Stimulated activated CD4-positive, alpha-beta T cell treated with anti-CD3 and anti-CD28 coated beads, Interleukin-2, amount 100 ng/mL, for 24 hours (primary cell): ENCODE measurements at regions not wholly inside any gene's neighbourhood (a gene's known extent, or its start where the extent isn't known, plus 50 kb on each side); places are given as distances from the start of the nearest gene placed in this dataset.
"Not testable (repeated sequence)": the region's sequence is repeated elsewhere in the genome, so short reads cannot be mapped to it uniquely, and the experiment has no call there.

ENCODE experiments used
- DNase-seq, 2 donors: peaks; one replicate each; pipeline ENCODE4 v3.0.0-alpha.2; 2020

DNA sequence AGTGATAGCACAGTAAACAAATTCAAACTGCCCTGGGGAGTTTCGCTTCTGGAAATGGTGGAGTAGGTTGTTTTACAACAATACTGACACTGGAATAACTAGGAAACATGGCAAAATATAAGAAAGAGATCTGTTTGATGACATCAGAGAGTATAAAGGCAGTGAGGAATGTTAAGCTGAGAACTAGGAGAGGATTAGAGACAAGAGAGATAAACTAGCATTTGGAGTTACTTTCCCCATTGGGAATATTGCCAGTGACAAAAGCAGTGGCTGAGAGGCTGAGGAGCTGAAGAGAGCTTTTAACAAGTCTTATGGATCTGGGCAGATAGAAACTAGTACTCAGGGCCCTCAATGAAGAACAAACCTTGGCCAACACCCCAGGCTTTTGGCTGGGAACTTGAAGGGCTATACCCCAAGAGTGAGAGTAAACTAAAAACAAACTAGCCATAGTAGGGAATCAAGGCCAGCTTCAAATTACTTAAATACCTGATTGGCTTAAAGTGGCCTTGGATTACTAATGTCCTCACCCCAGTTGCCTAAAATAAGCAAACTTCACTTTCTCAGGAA lies 280.4 kb downstream of the KLF13 start:
- no peak for DNase-seq

DNA sequence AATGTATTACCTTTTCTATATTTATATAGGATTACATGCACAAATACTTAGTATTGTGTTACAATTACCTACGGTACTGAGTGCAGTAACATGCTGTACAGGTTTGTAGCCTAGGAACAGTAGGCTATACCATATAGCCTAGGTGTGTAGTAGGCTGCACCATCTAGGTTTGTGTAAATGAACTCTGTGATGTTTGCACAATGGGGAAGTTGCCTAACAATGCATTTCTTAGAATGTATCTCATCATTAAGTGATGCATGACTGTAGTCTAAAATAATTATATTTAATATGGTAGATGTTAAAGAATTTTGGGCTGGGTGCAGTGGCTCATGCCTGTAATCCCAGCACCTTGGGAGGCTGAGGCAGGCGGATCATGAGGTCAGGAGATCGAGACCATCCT lies 281.0 kb downstream of the KLF13 start:
- no peak for DNase-seq

DNA sequence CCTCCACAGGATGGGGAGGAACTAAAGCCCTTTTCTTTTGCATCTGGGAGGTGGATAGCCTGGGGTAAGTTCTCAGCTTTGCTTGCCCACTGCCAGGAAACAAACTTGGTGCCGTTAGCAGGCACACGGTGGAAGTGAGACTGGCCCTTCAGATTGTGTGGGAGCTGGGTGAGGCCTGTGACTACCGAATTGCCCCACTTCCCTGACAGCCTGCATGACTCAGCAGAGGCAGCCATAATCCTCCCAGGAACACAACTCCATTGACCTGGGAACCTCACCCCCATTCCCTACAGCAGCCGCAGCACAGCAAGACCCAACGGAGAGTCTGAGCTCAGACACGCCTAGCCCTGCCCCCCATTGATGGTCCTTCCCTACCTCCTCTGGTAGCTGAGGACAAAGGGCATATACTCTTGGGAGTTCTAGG lies 282.6 kb downstream of the KLF13 start:
- no peak for DNase-seq

DNA sequence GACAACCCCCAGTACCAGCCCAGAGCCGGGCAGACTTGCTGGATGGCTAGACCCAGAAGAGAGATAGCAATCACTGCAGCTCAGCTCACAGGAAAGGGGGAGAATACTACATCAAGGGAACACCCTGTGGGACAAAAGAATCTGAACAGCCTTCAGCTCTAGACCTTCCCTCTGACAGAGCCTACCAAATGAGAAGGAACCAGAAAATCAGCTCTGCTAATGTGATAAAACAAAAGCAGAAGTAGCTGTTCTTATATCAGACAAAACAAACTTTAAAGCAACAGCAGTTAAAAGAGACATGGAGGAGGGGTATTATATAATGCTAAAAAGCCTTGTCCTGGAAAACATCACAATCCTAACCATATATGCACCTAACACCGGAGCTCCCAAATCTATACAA lies 283.3 kb downstream of the KLF13 start:
- no peak for DNase-seq

DNA sequence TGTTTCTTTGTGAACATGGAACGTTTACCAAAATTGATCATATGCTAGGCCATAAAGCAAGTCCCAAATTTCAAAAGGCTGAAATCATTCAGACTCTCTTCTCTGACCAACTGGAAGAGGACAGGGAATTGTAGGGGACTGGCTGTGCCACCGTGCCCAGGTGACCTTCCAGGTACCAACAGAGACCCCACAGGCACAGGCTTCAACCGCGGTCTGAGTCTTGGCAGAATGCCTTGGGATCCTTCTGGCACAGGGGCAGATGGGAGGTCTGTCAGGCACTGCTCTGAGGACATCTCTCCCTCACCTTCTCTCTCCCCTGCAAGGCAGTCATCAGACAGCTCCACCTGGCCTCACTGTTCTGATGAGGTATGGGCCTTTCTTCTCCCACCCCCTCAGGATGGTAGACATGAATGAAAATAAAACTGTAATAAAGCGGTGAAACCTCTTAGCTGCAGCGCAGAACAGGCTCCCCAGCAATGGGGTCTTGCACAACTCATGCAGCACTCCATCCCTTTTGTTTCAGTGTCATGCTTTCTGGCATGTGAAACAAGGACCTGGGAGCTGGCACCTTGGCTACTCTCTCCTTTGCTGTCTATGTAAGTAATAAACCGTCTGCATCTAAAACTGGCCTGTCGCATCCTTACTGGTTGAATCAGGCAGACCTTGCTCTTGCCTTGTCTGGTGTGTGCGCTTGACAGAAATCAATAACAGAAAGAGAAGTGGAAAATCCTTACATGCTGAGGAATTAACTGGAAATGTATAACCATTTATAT lies 289.2 kb downstream of the KLF13 start:
- DNase-seq = no peak

DNA sequence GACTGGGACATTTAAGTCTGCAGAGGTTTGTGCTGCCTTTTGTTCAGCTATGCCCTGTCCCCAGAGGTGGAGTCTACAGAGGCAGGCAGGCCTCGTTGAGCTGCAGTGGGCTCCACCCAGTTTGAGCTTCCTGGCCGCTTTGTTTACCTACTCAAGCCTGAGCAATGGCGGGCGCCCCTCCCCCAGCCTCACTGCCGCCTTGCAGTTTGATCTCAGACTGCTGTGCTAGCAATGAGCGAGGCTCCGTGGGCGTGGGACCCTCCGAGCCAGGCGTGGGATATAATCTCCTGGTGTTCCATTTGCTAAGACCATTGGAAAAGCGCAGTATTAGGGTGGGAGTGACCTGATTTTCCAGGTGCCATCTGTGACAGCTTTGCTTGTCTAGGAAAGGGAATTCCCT lies 296.7 kb downstream of the KLF13 start:
- DNase-seq = not testable (repeated sequence)

DNA sequence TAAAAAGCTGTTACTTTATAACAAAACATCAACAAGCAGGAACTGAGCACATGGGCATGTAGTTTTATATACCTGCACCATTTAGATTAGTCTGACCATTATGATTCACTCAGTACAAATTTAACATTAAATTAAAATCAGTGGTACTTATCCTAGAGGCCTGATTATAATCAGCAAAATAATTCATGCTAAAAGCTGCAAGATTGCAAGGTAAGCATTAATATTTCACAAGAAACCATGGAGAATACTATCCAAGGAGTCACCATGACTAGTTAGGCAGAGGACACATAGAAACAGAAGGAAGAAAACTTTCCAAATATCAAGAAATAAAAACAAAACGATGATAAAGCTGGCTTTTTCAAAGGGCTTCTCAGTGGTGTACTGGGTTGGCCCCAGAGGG lies 297.5 kb downstream of the KLF13 start:
- DNase-seq = not testable (repeated sequence)

DNA sequence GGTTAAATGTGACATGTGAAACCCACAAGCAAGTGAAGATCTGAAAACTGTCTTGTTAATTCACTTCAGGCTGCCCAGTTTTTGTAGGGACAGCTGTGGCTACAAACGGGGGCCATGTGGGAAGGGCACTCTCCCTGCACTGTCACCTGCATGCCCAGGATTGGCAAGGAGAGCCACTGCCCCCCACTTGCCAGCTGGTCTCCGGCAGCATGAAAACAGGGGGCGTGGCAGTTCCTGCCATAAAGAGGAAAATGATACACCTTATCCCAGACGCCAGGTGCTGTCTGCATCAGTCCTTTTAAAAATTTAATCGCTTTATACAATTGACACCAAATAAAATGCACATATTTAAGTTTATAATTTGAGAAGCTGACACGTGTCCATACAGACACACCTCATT lies 309.1 kb downstream of the KLF13 start:
- not testable (repeated sequence) for DNase-seq

DNA sequence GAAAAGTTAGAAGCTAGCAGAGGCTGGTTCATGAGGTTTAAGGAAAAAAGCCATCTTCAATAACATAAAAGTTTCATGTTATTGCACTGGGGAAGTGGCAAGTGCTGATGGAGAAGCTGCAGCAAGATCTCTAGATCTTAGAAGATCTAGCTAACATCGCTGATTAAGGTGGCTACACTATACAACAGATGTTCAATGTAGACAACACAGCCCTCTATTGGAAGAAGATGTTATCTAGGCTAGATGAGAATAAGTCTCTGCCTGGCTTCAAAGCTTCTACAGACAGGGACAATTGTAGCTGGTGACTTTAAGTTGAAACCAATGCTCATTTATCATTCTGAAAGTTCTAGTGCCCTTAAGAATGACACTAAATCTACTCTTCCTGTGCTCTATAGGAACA lies 310.3 kb downstream of the KLF13 start:
- DNase-seq = not testable (repeated sequence)

DNA sequence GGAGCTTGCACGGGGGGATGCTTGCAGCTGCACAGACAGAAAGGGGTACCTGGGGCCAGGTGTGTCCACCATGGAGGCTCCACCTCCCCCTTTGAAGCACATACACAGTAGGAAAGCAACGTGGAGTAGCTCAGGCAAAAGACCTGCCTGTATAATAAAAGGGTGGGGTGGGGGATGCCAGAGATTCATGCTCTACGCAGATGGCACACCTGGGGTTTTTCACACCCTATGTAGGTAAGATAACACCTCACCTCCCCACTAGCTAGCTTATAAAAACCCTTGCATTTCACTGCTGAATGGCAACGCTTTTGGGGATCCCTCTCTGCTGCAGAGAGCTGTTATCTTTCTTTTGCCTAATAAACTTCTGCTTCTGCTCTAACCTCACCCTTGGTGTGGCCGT lies 317.3 kb downstream of the KLF13 start:
- DNase-seq = not testable (repeated sequence)

DNA sequence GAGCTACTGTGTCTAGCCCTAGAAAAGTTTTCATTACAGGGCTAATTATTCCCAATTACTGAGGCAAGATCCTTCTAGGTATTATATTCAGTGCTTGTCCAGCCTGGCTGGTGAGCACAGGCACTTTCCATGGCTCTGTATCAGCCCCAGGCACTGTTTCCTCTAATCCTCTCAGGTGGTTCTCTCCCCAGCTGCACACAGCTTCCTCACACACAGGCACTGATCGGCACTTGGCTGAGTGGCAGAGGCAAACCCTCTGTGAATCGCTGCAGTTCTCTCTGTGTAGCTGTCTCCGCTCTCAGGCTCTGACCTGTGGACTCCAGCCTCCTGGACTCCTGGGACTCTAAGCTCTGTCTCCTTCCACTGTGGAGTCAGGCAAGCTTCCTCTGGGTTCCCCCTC lies 318.1 kb downstream of the KLF13 start:
- DNase-seq = not testable (repeated sequence)

DNA sequence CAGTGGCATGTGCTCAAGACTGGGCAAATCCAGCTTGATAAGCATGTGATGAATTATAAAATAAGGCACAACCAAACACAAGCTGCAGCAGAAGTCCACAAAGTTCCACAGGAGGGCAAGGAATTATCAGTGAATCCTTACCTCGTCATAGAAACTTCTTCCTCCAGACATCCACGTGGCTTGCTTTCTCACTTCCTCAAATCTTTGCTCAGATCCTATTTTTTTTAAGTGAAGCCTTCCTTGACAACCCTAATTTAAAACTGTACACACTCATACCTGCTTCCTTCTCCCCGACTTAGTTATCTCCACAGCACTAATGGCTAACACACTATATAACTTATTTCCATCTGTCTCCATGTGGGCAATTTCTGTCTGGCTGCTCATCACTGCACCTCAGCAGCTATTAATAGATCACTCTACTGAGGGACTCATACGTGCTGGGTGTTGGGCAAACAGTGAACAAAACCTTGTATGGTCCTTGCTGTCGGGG lies 320.7 kb downstream of the KLF13 start:
- DNase-seq = not testable (repeated sequence)

DNA sequence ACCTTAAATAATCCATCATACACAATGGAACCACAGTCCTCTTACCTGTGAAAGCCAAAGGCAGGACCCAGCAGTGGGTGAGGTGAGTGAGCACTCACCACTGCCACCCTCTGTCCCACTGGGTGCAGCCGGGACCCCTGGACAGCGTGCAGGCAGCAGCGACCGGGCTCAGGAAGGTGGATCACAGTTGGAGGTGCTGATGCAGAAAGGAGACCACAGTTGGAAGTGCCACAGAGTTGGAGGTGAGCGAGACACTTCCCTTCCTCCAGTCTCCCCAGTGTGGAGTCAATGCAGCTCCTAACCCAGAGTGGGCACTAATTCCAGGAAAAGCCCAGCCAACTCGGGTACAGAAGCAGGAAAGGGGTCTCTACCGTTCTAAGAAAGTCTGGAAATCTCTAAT lies 323.0 kb downstream of the KLF13 start:
- not testable (repeated sequence) for DNase-seq

DNA sequence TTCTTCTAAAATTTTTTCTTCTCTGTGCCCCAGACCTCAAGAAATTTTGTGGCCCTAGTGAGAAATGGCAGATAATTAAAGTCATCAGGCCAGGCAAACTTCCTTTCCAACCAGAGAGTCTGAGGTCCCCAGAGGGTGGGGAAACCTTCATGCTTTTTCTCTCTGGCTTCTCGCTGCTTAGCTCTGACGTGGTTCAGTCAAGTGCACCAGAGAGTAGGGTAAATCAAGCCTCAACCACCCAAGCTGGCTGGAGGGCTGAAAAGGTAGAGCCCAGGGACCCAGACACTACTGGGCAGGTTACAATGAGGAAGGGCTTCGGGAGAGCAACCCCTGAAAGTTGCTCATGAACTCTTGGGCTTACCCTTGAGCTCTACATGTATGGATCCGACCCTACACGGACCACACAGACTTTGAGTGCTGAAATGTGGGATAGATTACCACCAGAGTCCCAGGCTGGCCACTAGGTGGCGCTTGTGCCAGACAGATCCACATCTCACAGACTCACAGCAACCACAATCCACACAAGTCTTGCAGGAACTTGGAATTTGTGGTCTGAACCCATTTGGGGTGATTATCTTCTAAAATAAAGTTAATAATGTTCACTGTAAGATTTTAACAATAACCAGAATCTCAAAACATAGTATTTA lies 323.5 kb downstream of the KLF13 start:
- DNase-seq = peak; percentile 44 to 71

DNA sequence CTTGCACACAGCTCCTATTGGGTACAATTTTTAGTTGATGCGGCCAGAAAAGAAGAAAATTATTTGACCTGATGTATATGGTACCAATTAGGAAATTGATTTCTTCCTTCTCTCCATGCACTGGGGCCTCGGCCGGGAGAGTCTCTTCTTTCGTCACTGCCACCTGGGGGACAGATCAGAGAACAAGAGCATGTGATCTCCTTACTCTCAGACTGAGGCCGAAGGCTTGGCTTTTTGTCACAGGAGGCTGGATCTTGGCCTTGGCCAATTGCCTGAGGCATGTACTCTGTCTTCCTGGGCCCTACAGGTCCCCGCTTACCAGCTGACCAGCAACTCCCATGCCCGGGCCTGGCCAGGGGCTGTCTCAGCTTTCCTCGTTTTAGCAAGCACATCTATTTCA lies 330.3 kb downstream of the KLF13 start:
- not testable (repeated sequence) for DNase-seq

DNA sequence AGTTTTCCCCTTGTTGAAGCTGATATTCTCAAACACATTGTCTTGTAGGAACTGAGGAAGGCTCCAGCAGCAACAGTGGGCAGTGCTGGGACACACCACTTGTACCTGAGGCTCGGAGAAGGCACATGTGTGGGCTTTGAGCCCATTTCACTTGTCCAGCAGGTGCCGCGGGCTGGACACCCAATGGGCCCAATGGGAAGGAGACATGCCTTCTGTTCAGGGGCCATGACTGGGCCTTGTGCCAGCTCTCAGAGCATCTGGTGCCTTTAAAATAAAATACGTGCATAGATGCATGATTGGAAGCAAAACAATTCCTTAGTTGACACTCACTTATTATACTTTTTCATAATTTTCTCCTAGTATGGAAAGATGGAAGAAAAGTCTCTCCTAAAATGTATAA lies 334.2 kb downstream of the KLF13 start:
- no peak for DNase-seq

DNA sequence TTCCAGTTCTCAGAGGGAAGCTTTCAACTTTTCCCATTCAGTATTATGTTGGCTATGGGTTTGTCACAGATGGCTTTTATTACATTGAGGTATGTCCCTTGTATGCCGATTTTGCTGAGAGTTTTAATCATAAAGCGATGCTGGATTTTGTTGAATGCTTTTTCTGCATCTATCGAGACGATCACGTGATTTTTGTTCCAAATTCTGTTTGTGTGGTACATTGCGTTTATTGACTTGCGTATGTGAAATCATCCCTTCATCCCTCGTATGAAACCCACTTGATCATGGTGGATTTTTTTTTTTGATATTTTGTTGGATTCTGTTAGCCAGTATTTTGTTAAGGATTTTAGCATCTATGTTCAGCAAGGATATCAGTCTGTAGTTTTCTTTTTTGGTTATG lies 339.1 kb downstream of the KLF13 start:
- DNase-seq = not testable (repeated sequence)

DNA sequence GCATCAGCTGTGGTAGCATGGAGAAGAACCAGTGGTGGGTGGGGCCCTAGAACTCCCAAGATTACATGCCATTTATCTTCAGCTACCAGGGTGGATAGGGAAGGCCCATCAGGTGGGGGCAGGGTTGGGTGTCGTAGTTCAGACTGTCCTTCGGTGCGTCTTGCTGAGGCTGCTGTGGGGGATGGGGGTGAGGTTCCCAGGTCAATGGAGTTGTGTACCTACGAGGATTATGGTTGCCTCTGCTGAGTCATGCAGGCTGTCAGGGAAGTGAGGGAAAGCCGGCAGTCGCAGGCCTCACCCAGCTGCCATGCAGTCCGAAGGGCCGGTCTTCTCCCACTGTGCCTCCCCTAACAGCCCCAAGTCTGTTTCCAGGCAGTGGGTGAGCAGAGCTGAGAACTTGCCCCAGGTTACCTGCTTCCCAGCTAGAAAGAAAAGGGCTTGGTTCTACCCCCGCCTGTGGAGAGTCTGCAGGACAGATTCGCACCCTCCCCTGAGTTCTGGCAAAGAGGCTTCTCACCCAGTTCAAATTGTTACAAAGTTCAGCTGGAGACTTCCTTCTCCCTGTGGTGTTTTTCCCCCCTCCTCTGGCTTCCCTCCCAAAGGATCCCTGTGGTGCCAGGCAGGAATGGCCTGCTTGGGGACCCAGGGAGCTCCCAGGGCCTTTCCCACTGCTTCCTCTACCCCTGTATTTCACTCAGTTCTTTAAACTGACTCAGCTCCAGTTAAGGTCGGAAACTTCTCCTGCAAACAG lies 342.7 kb downstream of the KLF13 start:
- DNase-seq = not testable (repeated sequence)

DNA sequence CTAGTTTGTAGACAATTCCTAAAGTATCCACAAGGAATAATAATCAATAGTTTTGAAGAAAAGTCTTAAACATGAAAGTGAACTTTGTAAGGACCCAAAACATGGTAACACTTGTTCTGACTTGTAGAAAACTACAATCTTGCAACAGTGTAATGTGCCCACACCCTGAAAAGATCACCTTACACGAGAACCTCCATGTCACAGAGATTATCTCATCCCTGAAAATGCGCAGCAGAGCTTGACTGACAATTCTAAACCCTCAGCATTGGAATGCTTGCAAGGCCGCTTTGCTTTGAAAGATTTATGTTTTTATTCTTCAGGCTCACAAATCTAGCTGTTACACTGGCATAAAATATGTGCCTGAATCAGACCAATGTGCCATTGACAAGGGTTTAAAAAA lies 346.6 kb downstream of the KLF13 start:
- DNase-seq = not testable (repeated sequence)

DNA sequence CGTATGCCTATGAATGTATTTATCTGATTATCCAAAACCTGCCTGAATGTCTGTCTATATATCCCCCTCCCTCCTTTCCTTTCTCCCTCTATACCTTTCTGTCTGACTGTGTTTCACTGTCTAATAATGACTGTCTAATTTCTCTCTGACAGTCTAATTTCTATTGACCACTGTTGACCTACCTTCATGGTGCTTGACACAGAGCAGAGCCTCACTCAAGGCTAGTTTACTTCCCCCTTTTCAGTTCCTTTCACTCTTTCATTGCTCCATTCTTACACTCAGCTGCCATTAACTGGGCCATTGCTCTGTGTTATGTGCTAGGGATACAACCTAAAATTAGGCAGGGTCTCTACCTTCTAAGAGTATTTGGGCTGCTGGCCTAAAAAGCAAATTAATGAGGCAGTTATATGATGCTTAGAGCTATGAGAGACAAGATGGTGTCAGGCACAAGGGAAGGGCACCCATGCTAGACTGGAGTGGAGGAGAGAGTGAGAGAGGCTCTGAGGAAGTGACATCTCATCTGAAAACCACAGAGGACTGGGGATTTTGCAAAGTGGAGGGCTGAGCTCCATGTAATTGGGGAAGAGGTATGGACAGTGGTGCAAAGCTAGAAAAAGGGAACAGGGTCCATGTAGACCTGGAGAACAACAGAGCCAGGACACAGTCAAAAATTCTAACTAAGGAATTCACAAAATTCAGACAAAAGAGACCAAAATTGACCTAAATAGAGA lies 348.6 kb upstream of the CHRNA7 start:
- DNase-seq = not testable (repeated sequence)

DNA sequence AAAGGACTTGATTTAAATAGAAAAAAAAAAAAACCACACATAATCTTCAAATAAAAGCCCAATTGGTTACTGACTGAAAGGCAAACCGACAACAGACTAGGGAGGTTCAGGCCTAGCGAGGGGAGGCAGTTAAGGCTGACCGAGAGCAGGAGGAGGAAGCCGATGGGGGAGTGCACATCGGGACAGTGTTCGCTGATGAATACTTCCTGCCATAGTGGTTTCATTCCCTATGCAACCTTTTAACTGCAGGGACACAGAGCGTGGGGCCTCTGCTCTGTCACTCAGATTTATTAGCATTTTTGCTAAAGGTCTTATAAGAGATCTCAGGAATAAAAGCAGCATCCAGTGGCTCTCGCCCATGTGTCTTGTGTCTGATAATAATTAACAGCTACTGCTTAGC lies 343.2 kb upstream of the CHRNA7 start:
- DNase-seq = not testable (repeated sequence)

DNA sequence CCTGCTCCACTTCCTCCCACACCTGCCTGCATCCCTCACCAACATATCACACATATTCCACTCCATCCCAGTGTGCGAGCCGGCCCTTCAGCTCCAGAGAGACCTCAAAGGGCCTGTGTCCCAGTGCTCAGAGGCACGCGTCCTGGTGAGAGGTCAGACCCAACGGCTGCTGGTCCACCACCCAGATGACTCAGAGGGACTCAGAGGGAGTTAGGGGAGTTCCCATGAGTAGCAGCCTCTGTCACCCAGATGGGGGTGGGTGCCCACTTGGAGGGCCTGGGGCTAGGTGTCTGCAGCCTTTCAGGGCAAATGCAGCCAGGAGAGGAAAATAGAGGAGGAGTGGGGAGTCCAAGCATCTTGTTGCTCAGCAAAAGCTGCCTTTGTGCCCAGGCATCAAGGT lies 333.8 kb upstream of the CHRNA7 start:
- DNase-seq = not testable (repeated sequence)
